GM19468 (cell line): ENCODE measurements at regions not wholly inside any gene's neighbourhood (a gene's known extent, or its start where the extent isn't known, plus 50 kb on each side); places are given as distances from the start of the nearest gene placed in this dataset.

Experiments used
- ATAC-seq: cut with Tn5 transposase; IDR thresholded peaks from one replicate; pipeline ENCODE4 v1.9.1; 2021; ENCODE audit warnings: mild to moderate bottlenecking, moderate library complexity, moderate number of reproducible peaks; ENCODE audit not compliant: unreplicated experiment; ENCODE audit errors: extremely low read depth

GRCh38 chr9:90086101-90086511 lies 481.3 kb downstream of the GADD45G start:
- no peak for ATAC-seq

- no peak for ATAC-seq
Observed at GRCh38 chr9:90088434-90088833, 483.6 kb downstream of the GADD45G start.

- no peak for ATAC-seq
Observed at GRCh38 chr9:90088856-90089255, 484.0 kb downstream of the GADD45G start.

- no peak for ATAC-seq
Observed at GRCh38 chr9:90090997-90091396, 486.2 kb downstream of the GADD45G start.

GRCh38 chr9:90092508-90092907 lies 487.7 kb downstream of the GADD45G start:
- no peak for ATAC-seq

GRCh38 chr9:90095682-90096081 lies 490.9 kb downstream of the GADD45G start:
- ATAC-seq = no peak

- no peak for ATAC-seq
Observed at GRCh38 chr9:90097237-90097636, 492.4 kb downstream of the GADD45G start.

- ATAC-seq = no peak
Observed at GRCh38 chr9:90098408-90098807, 493.6 kb downstream of the GADD45G start.

- no peak for ATAC-seq
Observed at GRCh38 chr9:90099262-90099963, 494.6 kb downstream of the GADD45G start.

GRCh38 chr9:90100014-90100413 lies 495.2 kb downstream of the GADD45G start:
- no peak for ATAC-seq

- peak; percentile 77 for ATAC-seq
Observed at GRCh38 chr9:90102292-90102901, 497.6 kb downstream of the GADD45G start.

GRCh38 chr9:90103771-90104170 lies 499.0 kb downstream of the GADD45G start:
- ATAC-seq = no peak

GRCh38 chr9:90105773-90106172 lies 501.0 kb downstream of the GADD45G start:
- no peak for ATAC-seq

GRCh38 chr9:90107040-90107725 lies 502.4 kb downstream of the GADD45G start:
- ATAC-seq = no peak

GRCh38 chr9:90107726-90108655 lies 503.2 kb downstream of the GADD45G start:
- no peak for ATAC-seq

GRCh38 chr9:90112788-90113187 lies 508.0 kb downstream of the GADD45G start:
- ATAC-seq = no peak

GRCh38 chr9:90114641-90115425 lies 510.0 kb downstream of the GADD45G start:
- no peak for ATAC-seq

- no peak for ATAC-seq
Observed at GRCh38 chr9:90121762-90122161, 517.0 kb downstream of the GADD45G start.

- ATAC-seq = no peak
Observed at GRCh38 chr9:90124961-90125360, 517.7 kb downstream of the DIRAS2 start.

GRCh38 chr9:90127923-90128322 lies 514.7 kb downstream of the DIRAS2 start:
- no peak for ATAC-seq
